ENCODE measurements at regions not wholly inside any gene's neighbourhood (a gene's known extent, or its start where the extent isn't known, plus 50 kb on each side); places are given as distances from the start of the nearest gene placed in this dataset.

DNA sequence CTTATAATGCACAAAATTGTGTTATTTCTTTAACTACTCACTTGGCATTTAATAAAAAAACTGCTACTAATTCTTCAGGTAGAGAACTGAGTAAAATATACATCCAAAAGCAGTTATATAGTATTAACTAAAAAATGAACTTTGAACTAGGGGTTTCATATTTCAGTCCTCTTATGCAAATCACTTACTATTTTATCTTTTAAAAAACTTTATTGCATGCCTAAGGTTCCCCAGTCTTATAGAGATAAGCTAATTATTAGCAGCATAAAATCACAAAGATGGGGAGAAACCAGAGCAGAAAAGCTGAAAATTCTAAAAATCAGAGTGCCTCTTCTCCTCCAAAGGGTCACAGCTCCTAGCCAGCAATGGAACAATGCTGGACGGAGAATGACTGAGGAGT lies 228.0 kb downstream of the CALCRL start:
- TF ChIP-seq, protein P1, sequence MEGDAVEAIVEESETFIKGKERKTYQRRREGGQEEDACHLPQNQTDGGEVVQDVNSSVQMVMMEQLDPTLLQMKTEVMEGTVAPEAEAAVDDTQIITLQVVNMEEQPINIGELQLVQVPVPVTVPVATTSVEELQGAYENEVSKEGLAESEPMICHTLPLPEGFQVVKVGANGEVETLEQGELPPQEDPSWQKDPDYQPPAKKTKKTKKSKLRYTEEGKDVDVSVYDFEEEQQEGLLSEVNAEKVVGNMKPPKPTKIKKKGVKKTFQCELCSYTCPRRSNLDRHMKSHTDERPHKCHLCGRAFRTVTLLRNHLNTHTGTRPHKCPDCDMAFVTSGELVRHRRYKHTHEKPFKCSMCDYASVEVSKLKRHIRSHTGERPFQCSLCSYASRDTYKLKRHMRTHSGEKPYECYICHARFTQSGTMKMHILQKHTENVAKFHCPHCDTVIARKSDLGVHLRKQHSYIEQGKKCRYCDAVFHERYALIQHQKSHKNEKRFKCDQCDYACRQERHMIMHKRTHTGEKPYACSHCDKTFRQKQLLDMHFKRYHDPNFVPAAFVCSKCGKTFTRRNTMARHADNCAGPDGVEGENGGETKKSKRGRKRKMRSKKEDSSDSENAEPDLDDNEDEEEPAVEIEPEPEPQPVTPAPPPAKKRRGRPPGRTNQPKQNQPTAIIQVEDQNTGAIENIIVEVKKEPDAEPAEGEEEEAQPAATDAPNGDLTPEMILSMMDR (IDR thresholded peaks at IDR 0.05) = no peak
- TF ChIP-seq POLR2A (IDR thresholded peaks at IDR 0.05) = no peak

All from body of pancreas (tissue), 4 donors.